ENCODE measurements at regions not wholly inside any gene's neighbourhood (a gene's known extent, or its start where the extent isn't known, plus 50 kb on each side); places are given as distances from the start of the nearest gene placed in this dataset.

GRCh38 chr2:66694087-66694860 lies 259.3 kb downstream of the MEIS1 start:
- no peak for FAIRE-seq
- Histone ChIP-seq H3K27me3 (ENCODE audit: control insufficient read depth in 2 of 2, insufficient read depth in 2 of 2, low read length in 2 of 2) (no peaks in the 10 kb centered on the region), H3K4me3 (replicated peaks in 1 of 3; ENCODE audit: insufficient read depth in 1 of 3, low read depth in 1 of 3, low read length in 3 of 3) (no peak overlapping the region), H4K20me1 (replicated peaks; ENCODE audit: control insufficient read depth, extremely low read depth, insufficient read depth, low read length) (no peaks in the 10 kb centered on the region), H3K36me3 (ENCODE audit: control insufficient read depth in 2 of 2, extremely low read depth in 1 of 2, insufficient read depth in 2 of 2, low read length in 2 of 2) (no peaks in the 10 kb centered on the region), H3K9ac (replicated peaks; ENCODE audit: extremely low read depth, insufficient read depth, low read length) (no peak overlapping the region), H2AFZ (ENCODE audit: low read depth, low read length) (no peak overlapping the region), H3K4me1 (ENCODE audit: control insufficient read depth, extremely low read depth, insufficient read depth, low read length) (no peaks in the 10 kb centered on the region), H3K4me2 (ENCODE audit: insufficient read depth, low read length) (no peak overlapping the region), H3K27ac (ENCODE audit: insufficient read depth, low read depth, low read length) (no peak overlapping the region), H3K9me1 (replicated peaks; ENCODE audit: control insufficient read depth, extremely low read depth, insufficient read depth, low read length) (no peaks in the 10 kb centered on the region), H3K79me2 (ENCODE audit: control insufficient read depth, insufficient read depth, low read length) (no peaks in the 10 kb centered on the region), H3K9me3 (replicated peaks; ENCODE audit: control insufficient read depth, insufficient read depth, low read length) (no peaks in the 10 kb centered on the region)
- DNase-seq (ENCODE audit: low read depth, low spot score) = no peak
- TF ChIP-seq GATA2 (IDR thresholded peaks at IDR 0.05; ENCODE audit: insufficient read depth, insufficient read length, low read depth, low read length) = no peak
- CTCF ChIA-PET = no interaction called here
- BruUV-seq (replicated peaks) = no TSS peak
- intact Hi-C loops (cut with micrococcal nuclease) (no loop called here), dilution Hi-C loops (cut with MboI; ENCODE audit: extremely low pct_ligation_motif_present, low sequenced_read_pairs) (no loop called here)
- POLR2A ChIA-PET = no interaction called here

GRCh38 chr2:66695226-66695735 lies 260.4 kb downstream of the MEIS1 start:
- H3K4me2 ChIP-seq (ENCODE audit: insufficient read depth, low read length) = no peak overlapping the region
- H3K79me2 ChIP-seq (ENCODE audit: control insufficient read depth, insufficient read depth, low read length) = no peaks in the 10 kb centered on the region
- no peaks in the 10 kb centered on the region for H3K9me1 ChIP-seq (replicated peaks; ENCODE audit: control insufficient read depth, extremely low read depth, insufficient read depth, low read length)
- H3K4me1 ChIP-seq (ENCODE audit: control insufficient read depth, extremely low read depth, insufficient read depth, low read length) = no peaks in the 10 kb centered on the region
- dilution Hi-C loops (cut with MboI; ENCODE audit: extremely low pct_ligation_motif_present, low sequenced_read_pairs) (no loop called here), intact Hi-C loops (cut with micrococcal nuclease) (no loop called here)
- H3K9me3 ChIP-seq (replicated peaks; ENCODE audit: control insufficient read depth, insufficient read depth, low read length) = no peaks in the 10 kb centered on the region
- no peak for TF ChIP-seq MAX (IDR thresholded peaks at IDR 0.05; ENCODE audit: insufficient read depth, insufficient read length)
- TF ChIP-seq JUN (IDR thresholded peaks at IDR 0.05; ENCODE audit: borderline replicate concordance, insufficient read depth, insufficient read length, low read depth) = no peak
- H2AFZ ChIP-seq (ENCODE audit: low read depth, low read length) = no peak overlapping the region
- FAIRE-seq (no peak), DNase-seq (ENCODE audit: low read depth, low spot score) (no peak)
- no peaks in the 10 kb centered on the region for H4K20me1 ChIP-seq (replicated peaks; ENCODE audit: control insufficient read depth, extremely low read depth, insufficient read depth, low read length)
- no peak overlapping the region for H3K9ac ChIP-seq (replicated peaks; ENCODE audit: extremely low read depth, insufficient read depth, low read length)
- H3K27me3 ChIP-seq (ENCODE audit: control insufficient read depth in 2 of 2, insufficient read depth in 2 of 2, low read length in 2 of 2) = no peaks in the 10 kb centered on the region
- no peak overlapping the region for H3K4me3 ChIP-seq (replicated peaks in 1 of 3; ENCODE audit: insufficient read depth in 1 of 3, low read depth in 1 of 3, low read length in 3 of 3)
- ChIA-PET CTCF (interaction anchor here (0.9 kb wide), 1 partner anchor 18 kb away, joined by 5 read pairs; no protein-coding TSS in a partner anchor), POLR2A (no interaction called here)
- BruUV-seq (replicated peaks) = no TSS peak
- H3K27ac ChIP-seq (ENCODE audit: insufficient read depth, low read depth, low read length) = no peak overlapping the region
- H3K36me3 ChIP-seq (ENCODE audit: control insufficient read depth in 2 of 2, extremely low read depth in 1 of 2, insufficient read depth in 2 of 2, low read length in 2 of 2) = no peaks in the 10 kb centered on the region

Measured in endothelial cell of umbilical vein (primary cell).